Activated naive CD4-positive, alpha-beta T cell (primary cell): ENCODE measurements at regions not wholly inside any gene's neighbourhood (a gene's known extent, or its start where the extent isn't known, plus 50 kb on each side); places are given as distances from the start of the nearest gene placed in this dataset.
"Not testable (repeated sequence)": the region's sequence is repeated elsewhere in the genome, so short reads cannot be mapped to it uniquely, and the experiment has no call there.

Experiments used
- DNase-seq, 4 experiments: peaks; one replicate each; lab custom pipeline; 2025; lab: John Stamatoyannopoulos, UW

DNA sequence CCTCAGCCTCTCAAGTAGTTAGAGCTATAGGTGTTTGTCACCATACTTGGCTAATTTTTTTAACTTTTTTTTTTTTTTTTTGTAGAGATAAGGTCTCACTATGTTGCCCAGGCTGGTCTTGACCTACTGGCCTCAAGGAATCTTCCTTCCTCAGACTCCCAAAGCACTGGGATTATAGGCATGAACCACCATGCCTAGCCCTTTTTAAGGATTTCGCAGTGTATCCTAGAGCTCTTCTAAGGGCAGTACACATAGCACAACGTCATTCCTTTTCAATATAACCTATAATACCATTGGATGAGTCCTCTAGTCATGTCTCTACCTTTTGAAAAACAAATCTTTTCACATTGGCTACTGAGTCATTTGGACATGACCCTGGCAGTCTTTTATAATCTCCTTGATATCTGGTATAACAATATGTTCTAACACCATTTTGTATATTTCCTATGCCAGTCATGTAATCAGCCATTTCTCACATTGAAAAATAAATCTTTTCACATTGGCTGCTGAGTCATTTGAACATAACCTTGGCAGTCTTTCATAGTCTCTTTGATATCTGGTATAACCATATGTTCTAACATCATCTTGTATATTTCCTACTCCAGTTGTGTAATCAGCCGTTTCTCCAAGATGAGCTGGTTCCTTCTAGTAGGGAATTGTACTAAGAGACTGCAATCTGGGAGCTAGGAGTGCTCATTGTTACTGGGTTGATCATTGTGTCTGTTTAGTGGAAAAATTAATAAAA is 944.7 kb downstream of the MCTP2 start:
- DNase-seq = no peak

DNA sequence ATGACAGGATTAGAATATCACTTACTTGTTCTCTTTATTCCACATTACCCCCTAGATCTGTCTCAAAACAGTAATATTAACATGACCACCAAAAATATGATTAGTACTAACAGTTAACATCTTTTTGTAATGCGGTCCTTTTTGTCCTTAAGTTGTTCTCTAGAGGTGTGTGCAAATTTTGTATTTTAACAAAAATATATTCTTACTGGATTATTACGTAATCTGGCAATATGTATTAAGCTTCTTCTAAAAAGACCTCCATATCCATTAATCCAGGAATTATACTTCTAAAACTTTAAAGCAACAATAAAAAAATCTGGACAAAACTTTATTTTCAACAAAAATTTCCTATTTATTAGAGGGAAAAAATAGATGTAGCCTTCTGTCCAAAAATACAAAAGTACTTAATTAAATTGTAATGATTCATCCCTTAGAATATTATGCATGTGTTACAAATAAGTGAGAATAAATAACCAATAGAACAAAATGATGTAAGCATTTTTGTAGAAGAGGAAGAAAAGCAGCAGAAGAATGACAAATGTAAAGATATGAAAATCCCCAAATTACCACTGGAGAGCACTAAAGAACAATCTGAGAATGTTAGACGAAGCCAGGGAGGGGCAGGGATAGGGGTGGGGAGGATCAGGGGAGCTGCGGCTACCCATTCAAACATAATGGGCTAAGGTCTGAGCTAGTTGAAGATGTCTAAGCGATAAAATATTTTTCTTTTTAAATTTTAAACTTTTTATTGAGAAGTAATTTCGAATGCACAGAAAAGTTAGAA is 945.6 kb downstream of the MCTP2 start:
- DNase-seq = no peak

- DNase-seq = no peak
These were observed 949.2 kb downstream of the MCTP2 start for GRCh38 chr15:95180530-95180929.

DNA sequence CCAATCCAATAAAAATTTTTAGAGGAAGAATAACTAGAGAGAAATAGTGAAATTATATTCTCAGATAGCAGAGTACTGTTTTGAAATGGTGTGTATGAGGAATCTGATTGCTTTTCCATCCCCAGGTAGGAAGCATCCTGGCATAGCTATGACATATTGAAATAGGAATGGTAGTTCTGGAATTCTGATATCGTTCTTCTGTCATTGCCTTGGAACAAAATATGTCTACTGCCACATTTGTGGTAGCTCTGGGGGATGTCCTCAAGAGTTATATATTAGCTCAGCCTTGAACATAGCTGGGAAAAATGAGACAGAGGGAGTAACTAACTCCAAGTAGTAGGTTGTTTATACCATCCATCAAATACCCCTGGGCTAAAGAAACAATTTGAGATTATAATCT is 950.7 kb downstream of the MCTP2 start:
- no peak for DNase-seq

GRCh38 chr15:95192923-95193322 is 961.6 kb downstream of the MCTP2 start:
- no peak for DNase-seq

DNA sequence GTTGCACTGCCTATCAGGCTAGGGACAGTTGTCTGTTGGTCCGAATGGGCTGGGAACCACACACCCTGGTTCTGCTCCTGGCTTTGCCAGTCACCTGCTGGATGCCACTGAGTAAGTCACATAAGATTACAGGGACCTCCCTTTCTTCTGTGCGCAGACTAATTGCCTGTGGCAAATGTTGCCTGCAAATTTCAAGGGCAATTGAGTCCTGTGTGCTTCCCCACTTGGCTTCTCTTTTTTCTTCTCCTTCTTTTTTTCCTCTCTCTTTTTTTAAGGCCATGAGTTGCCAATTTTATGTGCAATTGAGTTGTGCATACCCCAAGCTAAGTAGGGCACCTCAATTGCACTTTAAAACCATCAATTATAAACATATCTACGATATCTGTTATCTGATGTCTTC is 963.4 kb downstream of the MCTP2 start:
- no peak for DNase-seq

- DNase-seq = no peak
These were observed 965.0 kb downstream of the MCTP2 start for GRCh38 chr15:95196176-95196915.

DNA sequence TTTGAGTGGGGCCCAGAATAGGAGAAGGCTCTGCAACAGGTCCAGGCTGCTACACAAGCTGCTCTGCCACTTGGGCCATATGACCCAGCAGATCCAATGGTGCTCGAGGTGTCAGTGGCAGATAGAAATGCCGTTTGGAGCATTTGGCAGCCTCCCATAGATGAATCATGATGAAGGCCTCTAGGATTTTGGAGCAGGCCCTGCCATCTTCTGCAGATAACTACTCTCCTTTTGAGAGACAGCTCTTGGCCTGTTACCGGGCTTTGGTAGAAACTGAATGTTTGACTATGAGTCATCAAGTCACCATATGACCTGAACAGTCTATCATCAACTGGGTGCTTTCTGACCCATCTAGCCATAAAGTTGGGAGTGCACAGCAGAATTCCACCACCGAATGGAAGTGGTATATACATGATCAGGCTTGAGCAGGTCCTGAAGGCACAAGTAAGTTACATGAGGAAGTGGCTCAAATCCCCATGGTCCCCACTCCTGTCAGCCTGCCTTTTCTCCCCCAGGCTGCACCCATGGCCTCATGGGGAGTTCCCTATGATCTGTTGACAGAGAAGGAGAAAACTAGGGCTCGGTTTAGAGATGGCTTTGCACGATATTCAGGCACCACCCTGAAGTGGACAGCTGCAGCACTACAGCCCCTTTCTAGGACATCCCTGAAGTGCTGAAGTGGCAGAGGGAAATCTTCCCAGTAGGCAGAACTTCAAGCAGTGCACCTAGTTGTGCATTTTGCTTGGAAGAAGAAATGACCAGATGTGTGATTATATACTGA is 971.4 kb downstream of the MCTP2 start:
- DNase-seq = no peak

GRCh38 chr15:95205077-95205476 is 973.7 kb downstream of the MCTP2 start:
- DNase-seq = no peak

- not testable (repeated sequence) for DNase-seq
These were observed 974.5 kb downstream of the MCTP2 start for GRCh38 chr15:95205830-95206229.

DNA sequence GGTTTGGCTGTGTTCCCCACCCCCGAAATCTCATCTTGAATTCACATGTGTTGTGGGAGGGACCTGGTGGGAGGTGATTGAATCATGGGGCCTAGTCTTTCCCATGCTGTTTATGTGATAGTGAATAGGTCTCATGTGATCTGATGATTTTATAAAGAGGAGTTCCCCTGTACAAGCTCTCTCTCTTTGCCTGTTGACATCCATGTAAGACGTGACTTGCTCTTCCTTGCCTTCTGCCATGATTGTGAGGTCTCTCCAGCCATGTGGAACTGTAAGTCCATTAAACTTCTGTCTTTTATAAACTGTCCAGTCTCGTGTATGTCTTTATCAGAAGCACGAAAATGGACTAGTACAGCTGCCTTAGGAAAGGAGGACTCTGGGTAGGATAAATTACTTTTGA is 976.7 kb downstream of the MCTP2 start:
- no peak for DNase-seq

- no peak for DNase-seq
These were observed 977.6 kb downstream of the MCTP2 start for GRCh38 chr15:95208988-95209387.

- DNase-seq = no peak
These were observed 979.1 kb downstream of the MCTP2 start for GRCh38 chr15:95210436-95210981.

- DNase-seq = no peak
These were observed 983.7 kb downstream of the MCTP2 start for GRCh38 chr15:95215017-95215416.

- DNase-seq = no peak
These were observed 995.5 kb downstream of the MCTP2 start for GRCh38 chr15:95226835-95227234.

- DNase-seq = no peak
These were observed 995.9 kb downstream of the MCTP2 start for GRCh38 chr15:95227235-95227634.

DNA sequence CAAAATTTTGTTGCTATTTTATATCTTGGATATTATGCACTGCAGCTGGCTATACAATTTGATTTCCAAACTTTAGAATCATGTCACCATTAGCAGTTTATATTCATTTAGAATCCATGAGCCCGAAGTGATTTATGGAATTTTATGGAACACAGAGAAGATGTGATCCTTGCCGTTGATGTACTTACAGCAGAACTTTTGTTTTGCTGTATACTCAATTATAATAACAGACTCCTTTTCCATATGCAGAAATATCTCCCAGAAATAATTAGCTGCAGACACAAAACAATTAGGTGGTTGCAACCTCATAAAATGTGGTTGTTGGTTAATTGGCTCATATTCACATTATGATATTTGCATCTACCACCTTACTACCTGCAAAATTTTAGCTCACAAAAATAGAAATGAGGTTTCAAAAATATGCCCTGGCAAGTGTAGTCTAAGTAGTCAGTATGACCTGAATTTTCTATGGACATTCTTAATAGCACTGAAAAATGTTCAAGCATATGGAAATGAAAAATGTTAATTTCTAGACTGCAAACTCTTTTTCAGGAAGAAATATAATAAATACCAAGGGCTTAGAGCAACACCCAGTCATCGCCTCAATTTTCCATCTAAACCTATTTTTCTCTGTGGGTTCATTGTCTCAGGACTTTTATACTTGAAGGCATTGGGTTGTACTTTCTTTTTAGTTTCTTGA is 997.6 kb downstream of the MCTP2 start:
- no peak for DNase-seq

DNA sequence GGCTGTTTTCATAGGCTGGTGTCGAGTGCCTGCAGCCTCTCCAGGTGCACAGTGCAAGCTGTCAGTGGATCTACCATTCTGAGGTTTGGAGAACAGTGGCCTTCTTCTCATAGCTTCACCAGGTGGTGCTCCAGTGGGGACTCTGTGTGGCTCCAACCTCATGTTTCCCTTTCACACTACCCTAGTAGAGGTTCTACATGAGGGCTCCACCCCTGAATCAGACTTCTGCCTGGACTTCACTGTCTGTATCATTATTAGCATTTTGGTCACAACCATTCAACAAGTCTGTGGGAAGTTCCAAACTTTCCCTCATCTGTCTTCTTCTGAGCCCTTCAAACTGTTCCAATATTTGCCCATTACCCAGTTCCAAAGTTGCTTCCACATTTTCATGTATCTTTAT is 1003.7 kb downstream of the MCTP2 start:
- no peak for DNase-seq

DNA sequence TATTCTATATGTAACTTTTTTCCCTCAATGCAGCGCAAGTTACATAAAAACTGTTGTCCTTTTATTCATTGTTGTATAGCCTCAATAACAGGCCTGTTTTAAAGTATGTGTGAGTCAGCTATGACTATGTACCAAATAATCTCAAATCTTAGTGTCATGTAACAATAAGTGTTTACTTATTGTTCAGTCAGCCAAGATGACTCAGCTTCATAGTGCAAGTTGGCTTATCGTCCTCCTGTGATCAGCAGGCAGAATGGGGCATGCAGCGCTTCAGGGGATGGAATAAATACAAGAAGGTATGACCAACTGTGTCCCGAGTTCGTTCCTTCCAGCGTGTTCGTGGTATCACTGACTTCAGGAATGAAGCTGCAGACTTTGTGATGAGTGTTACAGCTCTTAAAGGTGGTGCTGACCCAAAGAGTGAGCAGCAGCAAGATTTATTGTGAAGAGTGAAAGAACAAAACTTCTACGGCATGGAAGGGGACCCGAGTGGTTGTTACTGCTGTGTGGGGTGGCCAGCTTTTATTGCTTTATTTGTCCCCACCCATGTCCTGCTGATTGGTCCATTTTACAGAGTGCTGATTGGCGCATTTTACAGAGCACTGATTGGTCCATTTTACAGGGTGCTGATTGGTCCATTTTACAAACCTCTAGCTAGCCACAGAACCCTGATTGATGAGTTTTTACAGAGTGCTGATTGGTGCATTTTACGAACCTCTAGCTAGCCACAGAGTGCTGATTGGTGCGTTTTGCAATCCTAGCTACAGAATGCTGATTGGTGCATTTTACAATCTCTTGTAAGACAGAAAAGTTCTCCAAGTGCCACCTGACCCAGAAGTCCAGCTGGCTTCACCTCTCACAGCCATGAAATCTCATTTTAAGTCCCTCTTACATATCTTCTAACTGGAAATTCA is 1016.0 kb downstream of the MCTP2 start:
- DNase-seq = no peak

GRCh38 chr15:95249524-95249923 is 1018.2 kb downstream of the MCTP2 start:
- DNase-seq = no peak
